ENCODE measurements at regions not wholly inside any gene's neighbourhood (a gene's known extent, or its start where the extent isn't known, plus 50 kb on each side); places are given as distances from the start of the nearest gene placed in this dataset.

- H3K4me1 ChIP-seq (ENCODE audit: insufficient read depth) = peaks cover 11% of the 10 kb centered on the region
- H3K27ac ChIP-seq = no peak overlapping the region
- H3K36me3 ChIP-seq (replicated peaks; ENCODE audit: insufficient read depth, low read depth) = no peaks in the 10 kb centered on the region
- H3K27me3 ChIP-seq = no peaks in the 10 kb centered on the region
- H4K20me1 ChIP-seq (ENCODE audit: insufficient read depth, poor library complexity, severe bottlenecking) = no peaks in the 10 kb centered on the region
- H3K9me3 ChIP-seq (ENCODE audit: low read depth) = no peaks in the 10 kb centered on the region
- no peak overlapping the region for H3K4me3 ChIP-seq
- H3K4me2 ChIP-seq = no peak overlapping the region
- H2AFZ ChIP-seq = no peak overlapping the region
- no peaks in the 10 kb centered on the region for H3K79me2 ChIP-seq
- no peak for TF ChIP-seq EZH2 (IDR thresholded peaks at IDR 0.05; ENCODE audit: borderline replicate concordance)
- no peak for TF ChIP-seq CTCF (IDR thresholded peaks at IDR 0.05; ENCODE audit: poor library complexity)
- no peak for TF ChIP-seq EZH2phosphoT487 (IDR thresholded peaks at IDR 0.05; ENCODE audit: low read depth, severe bottlenecking, unreplicated experiment)
- 42% methylated on average over 1 of the region's 1 CpG for WGBS (ENCODE audit: low lambda C conversion rate, missing lambda C conversion rate)
- no peak for DNase-seq (ENCODE audit: low spot score)
- H3K9me2 ChIP-seq (replicated peaks; ENCODE audit: insufficient read depth) = no peaks in the 10 kb centered on the region
Observed at GRCh38 chr20:39269493-39270217, 307.5 kb downstream of the DHX35 start.

GRCh38 chr20:39268981-39269461 is 306.9 kb downstream of the DHX35 start:
- Histone ChIP-seq H3K4me1 (ENCODE audit: insufficient read depth) (peaks cover 11% of the 10 kb centered on the region), H3K36me3 (replicated peaks; ENCODE audit: insufficient read depth, low read depth) (no peaks in the 10 kb centered on the region), H4K20me1 (ENCODE audit: insufficient read depth, poor library complexity, severe bottlenecking) (no peaks in the 10 kb centered on the region), H3K9me2 (replicated peaks; ENCODE audit: insufficient read depth) (no peaks in the 10 kb centered on the region), H3K27me3 (no peaks in the 10 kb centered on the region), H3K79me2 (no peaks in the 10 kb centered on the region), H3K9me3 (ENCODE audit: low read depth) (no peaks in the 10 kb centered on the region), H3K4me2 (no peak overlapping the region), H2AFZ (no peak overlapping the region), H3K27ac (no peak overlapping the region), H3K4me3 (no peak overlapping the region)
- 43% methylated on average over 7 of the region's 7 CpGs for WGBS (ENCODE audit: low lambda C conversion rate, missing lambda C conversion rate)
- DNase-seq (ENCODE audit: low spot score) = peak; percentile 73
- no peak for TF ChIP-seq EZH2phosphoT487 (IDR thresholded peaks at IDR 0.05; ENCODE audit: low read depth, severe bottlenecking, unreplicated experiment)
- no peak for TF ChIP-seq EZH2 (IDR thresholded peaks at IDR 0.05; ENCODE audit: borderline replicate concordance)
- TF ChIP-seq CTCF (IDR thresholded peaks at IDR 0.05; ENCODE audit: poor library complexity) = peak; percentile 89

GRCh38 chr20:39268491-39268951 is 306.4 kb downstream of the DHX35 start:
- H3K4me2 ChIP-seq = no peak overlapping the region
- no peak for DNase-seq (ENCODE audit: low spot score)
- TF ChIP-seq EZH2phosphoT487 (IDR thresholded peaks at IDR 0.05; ENCODE audit: low read depth, severe bottlenecking, unreplicated experiment) (no peak), EZH2 (IDR thresholded peaks at IDR 0.05; ENCODE audit: borderline replicate concordance) (no peak), CTCF (IDR thresholded peaks at IDR 0.05; ENCODE audit: poor library complexity) (no peak)
- no peaks in the 10 kb centered on the region for H3K79me2 ChIP-seq
- 80% methylated on average over 9 of the region's 9 CpGs for WGBS (ENCODE audit: low lambda C conversion rate, missing lambda C conversion rate)
- H3K27me3 ChIP-seq = no peaks in the 10 kb centered on the region
- no peaks in the 10 kb centered on the region for H3K36me3 ChIP-seq (replicated peaks; ENCODE audit: insufficient read depth, low read depth)
- H3K4me3 ChIP-seq = no peak overlapping the region
- H3K9me3 ChIP-seq (ENCODE audit: low read depth) = no peaks in the 10 kb centered on the region
- no peaks in the 10 kb centered on the region for H3K9me2 ChIP-seq (replicated peaks; ENCODE audit: insufficient read depth)
- H2AFZ ChIP-seq = no peak overlapping the region
- no peaks in the 10 kb centered on the region for H4K20me1 ChIP-seq (ENCODE audit: insufficient read depth, poor library complexity, severe bottlenecking)
- peaks cover 11% of the 10 kb centered on the region for H3K4me1 ChIP-seq (ENCODE audit: insufficient read depth)
- H3K27ac ChIP-seq = no peak overlapping the region
